Esophagus (tissue), 2 donors: ENCODE measurements at regions not wholly inside any gene's neighbourhood (a gene's known extent, or its start where the extent isn't known, plus 50 kb on each side); places are given as distances from the start of the nearest gene placed in this dataset.
"Not testable (repeated sequence)": the region's sequence is repeated elsewhere in the genome, so short reads cannot be mapped to it uniquely, and the experiment has no call there.

ENCODE experiments used
- H3K27ac ChIP-seq, 2 donors: one replicate each; pipeline ENCODE4 v1.5.1; 2013; ENCODE audit warnings: low read depth in 2 of 2, mild to moderate bottlenecking in 2 of 2, inconsistent platforms in 1 of 2, low read length in 1 of 2, moderate library complexity in 1 of 2
- H3K27me3 ChIP-seq, 2 donors: one replicate each; pipeline ENCODE4 v1.6.1; 2013; ENCODE audit warnings: low read length in 2 of 2, control low read depth in 1 of 2, mild to moderate bottlenecking in 1 of 2; ENCODE audit not compliant: insufficient read depth in 2 of 2, control insufficient read depth in 1 of 2
- H3K36me3 ChIP-seq, 2 donors: one replicate each; pipeline ENCODE4 v1.6.1; 2013; ENCODE audit warnings: low read length in 1 of 2; ENCODE audit not compliant: control insufficient read depth in 2 of 2, insufficient read depth in 2 of 2
- H3K4me1 ChIP-seq, 2 donors: one replicate each; pipeline ENCODE4 v1.6.1; 2013; ENCODE audit warnings: low read length in 1 of 2; ENCODE audit not compliant: control insufficient read depth in 2 of 2, insufficient read depth in 2 of 2
- H3K4me3 ChIP-seq, 2 donors: one replicate each; pipeline ENCODE4 v1.5.1; 2013; ENCODE audit warnings: low read length in 2 of 2, mild to moderate bottlenecking in 2 of 2, low read depth in 1 of 2, moderate library complexity in 1 of 2
- H3K9me3 ChIP-seq, 2 donors: one replicate each; pipeline ENCODE4 v1.6.1; 2013; ENCODE audit warnings: mild to moderate bottlenecking in 2 of 2, low read depth in 1 of 2, low read length in 1 of 2, moderate library complexity in 1 of 2; ENCODE audit not compliant: control insufficient read depth in 2 of 2, insufficient read depth in 1 of 2
- WGBS, 2 donors: extraction: QIAGEN DNeasy Blood & Tissue Kit; methylation state at CpG; one replicate each; pipeline ENCODE4 v1.1.7; 2013; 5-methylcytosine and 5-hydroxymethylcytosine counted together
- donor health status: healthy with polysubstance abuse.
- donor health status: Bipolar disorder and iron deficiency.

GRCh38 chr13:39818953-39819352 lies 163.5 kb downstream of the COG6 start:
- H3K27me3 ChIP-seq, result no peaks in the 10 kb centered on the region
- H3K27ac ChIP-seq, result no peak overlapping the region
- no peaks in the 10 kb centered on the region for H3K9me3 ChIP-seq
- H3K4me3 ChIP-seq, result no peak overlapping the region
- WGBS, 2 donors, result 66 to 69% methylated on average over 5 of the region's 5 CpGs
- no peaks in the 10 kb centered on the region for H3K36me3 ChIP-seq
- no peaks in the 10 kb centered on the region for H3K4me1 ChIP-seq

GRCh38 chr13:39820606-39821005 lies 165.1 kb downstream of the COG6 start:
- Histone ChIP-seq H3K27me3 (peaks cover 0 to 2% of the 10 kb centered on the region in 2 donors), H3K4me3 (no peak overlapping the region), H3K4me1 (no peaks in the 10 kb centered on the region), H3K27ac (no peak overlapping the region), H3K9me3 (no peaks in the 10 kb centered on the region), H3K36me3 (no peaks in the 10 kb centered on the region)
- WGBS, 2 donors, result 86 to 93% methylated on average over 2 of the region's 2 CpGs

- H3K27ac ChIP-seq, result no peak overlapping the region
- no peaks in the 10 kb centered on the region for H3K4me1 ChIP-seq
- 96 to 98% methylated on average over 1 of the region's 1 CpG for WGBS, 2 donors
- peaks cover 0 to 2% of the 10 kb centered on the region in 2 donors for H3K27me3 ChIP-seq
- no peaks in the 10 kb centered on the region for H3K9me3 ChIP-seq
- H3K36me3 ChIP-seq, result no peaks in the 10 kb centered on the region
- no peak overlapping the region for H3K4me3 ChIP-seq
These were observed 166.5 kb downstream of the COG6 start for GRCh38 chr13:39821977-39822376.

DNA sequence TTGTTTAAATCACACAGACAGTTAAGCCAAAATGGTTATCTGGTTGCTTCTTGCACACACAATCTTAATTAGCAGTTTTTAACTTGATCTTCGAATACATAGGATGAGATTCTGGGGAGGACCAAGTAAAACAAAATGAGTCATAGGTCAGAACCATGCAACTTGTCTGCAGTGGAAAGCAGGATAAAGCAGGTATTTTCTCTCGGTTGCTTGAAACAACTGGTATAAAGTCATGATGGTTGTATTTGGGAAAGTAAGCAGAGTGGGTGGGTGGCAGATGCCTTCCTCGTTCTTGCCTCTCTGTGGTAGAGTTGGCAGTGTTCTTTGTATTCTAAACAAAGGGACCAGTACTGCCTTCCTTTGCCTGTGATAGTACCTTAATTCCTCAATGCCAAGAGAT lies 167.0 kb downstream of the COG6 start:
- no peak overlapping the region for H3K27ac ChIP-seq
- H3K9me3 ChIP-seq, result no peaks in the 10 kb centered on the region
- H3K36me3 ChIP-seq, result no peaks in the 10 kb centered on the region
- peaks cover 0 to 2% of the 10 kb centered on the region in 2 donors for H3K27me3 ChIP-seq
- H3K4me1 ChIP-seq, result no peaks in the 10 kb centered on the region
- no peak overlapping the region for H3K4me3 ChIP-seq
- WGBS, 2 donors, result 66 to 70% methylated on average over 3 of the region's 3 CpGs

- H3K27ac ChIP-seq, result no peak overlapping the region
- H3K4me1 ChIP-seq, result no peaks in the 10 kb centered on the region
- 84 to 87% methylated on average over 6 of the region's 6 CpGs for WGBS, 2 donors
- no peak overlapping the region for H3K4me3 ChIP-seq
- H3K9me3 ChIP-seq, result no peaks in the 10 kb centered on the region
- peaks cover 0 to 2% of the 10 kb centered on the region in 2 donors for H3K27me3 ChIP-seq
- H3K36me3 ChIP-seq, result no peaks in the 10 kb centered on the region
These were observed 167.7 kb downstream of the COG6 start for GRCh38 chr13:39823063-39823713.

- Histone ChIP-seq H3K9me3 (no peaks in the 10 kb centered on the region), H3K4me3 (no peak overlapping the region), H3K36me3 (no peaks in the 10 kb centered on the region), H3K4me1 (no peaks in the 10 kb centered on the region), H3K27ac (no peak overlapping the region), H3K27me3 (peaks cover 0 to 2% of the 10 kb centered on the region in 2 donors)
- WGBS, 2 donors, result 88 to 90% methylated on average over 6 of the region's 6 CpGs
These were observed 170.4 kb downstream of the COG6 start for GRCh38 chr13:39825886-39826285.

DNA sequence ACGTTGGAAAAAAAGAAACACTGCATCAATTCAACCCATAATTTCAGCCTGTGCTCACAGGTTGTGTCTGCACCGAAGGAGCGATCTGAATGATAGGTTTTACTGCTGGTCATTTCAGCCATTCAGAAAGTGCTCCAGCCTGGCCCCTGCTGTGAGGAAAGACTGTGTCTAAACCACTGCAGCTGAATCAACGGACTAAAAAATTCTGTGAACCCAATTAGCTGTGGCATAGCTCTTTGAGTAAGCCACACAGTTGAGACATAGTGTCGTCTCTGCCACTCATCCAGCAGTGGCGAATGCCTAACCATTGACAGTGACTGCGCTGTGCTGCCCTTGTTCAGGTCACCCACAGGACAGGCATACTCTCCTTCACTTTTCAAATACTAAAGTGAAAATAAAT lies 179.8 kb downstream of the COG6 start:
- H3K36me3 ChIP-seq, result no peaks in the 10 kb centered on the region
- H3K4me1 ChIP-seq, result no peaks in the 10 kb centered on the region
- WGBS, 2 donors, result 74 to 75% methylated on average over 7 of the region's 7 CpGs
- no peak overlapping the region for H3K27ac ChIP-seq
- H3K9me3 ChIP-seq, result no peaks in the 10 kb centered on the region
- H3K27me3 ChIP-seq, result no peaks in the 10 kb centered on the region
- H3K4me3 ChIP-seq, result no peak overlapping the region

DNA sequence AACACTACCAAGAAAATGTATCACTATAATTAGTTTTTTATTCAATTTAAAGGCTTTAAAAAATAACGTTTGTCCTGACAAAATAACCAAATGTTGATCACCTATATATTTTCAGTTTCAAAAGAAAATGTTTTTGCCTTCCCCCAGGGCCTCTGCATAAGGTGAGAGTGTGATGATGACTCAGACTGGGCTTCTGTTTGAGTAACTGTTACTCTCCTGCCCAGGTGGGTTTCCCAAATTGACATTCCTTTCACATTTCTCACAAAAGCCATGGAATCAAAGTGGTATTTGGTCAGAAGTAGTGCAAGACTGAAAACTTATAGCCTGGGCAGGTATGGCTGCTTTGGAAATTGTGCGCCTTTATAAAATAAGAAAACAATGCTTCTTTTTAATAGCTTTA lies 180.6 kb downstream of the COG6 start:
- WGBS, 2 donors, result 55 to 67% methylated on average over 2 of the region's 2 CpGs
- Histone ChIP-seq H3K36me3 (no peaks in the 10 kb centered on the region), H3K9me3 (no peaks in the 10 kb centered on the region), H3K27me3 (no peaks in the 10 kb centered on the region), H3K4me1 (no peaks in the 10 kb centered on the region), H3K4me3 (no peak overlapping the region), H3K27ac (no peak overlapping the region)

DNA sequence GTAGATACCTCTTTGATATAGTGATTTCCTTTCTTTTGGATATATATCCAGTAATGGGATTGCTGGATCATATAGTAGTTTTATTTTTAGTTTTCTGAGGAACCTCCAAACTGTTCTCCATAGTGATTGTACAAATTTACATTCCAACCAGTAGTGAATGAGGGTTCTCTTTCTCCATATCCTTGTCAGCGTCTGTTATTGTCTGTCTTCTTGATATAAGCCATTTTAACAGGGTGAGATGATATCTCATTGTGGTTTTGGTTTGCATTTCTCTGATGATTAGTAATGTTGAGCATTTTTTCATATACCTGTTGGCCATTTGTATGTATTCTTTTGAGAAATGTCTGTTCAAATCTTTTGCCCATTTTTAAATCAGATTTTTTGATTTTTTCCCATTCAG lies 182.4 kb downstream of the COG6 start:
- not testable (repeated sequence) for H3K4me3 ChIP-seq, H3K9me3 ChIP-seq, H3K4me1 ChIP-seq, H3K27ac ChIP-seq, H3K36me3 ChIP-seq, H3K27me3 ChIP-seq
- WGBS, 2 donors, result 77 to 93% methylated on average over 1 of the region's 1 CpG

GRCh38 chr13:39840201-39840600 lies 184.7 kb downstream of the COG6 start:
- Histone ChIP-seq H3K9me3 (no peaks in the 10 kb centered on the region), H3K27ac (no peak overlapping the region), H3K4me1 (no peaks in the 10 kb centered on the region), H3K27me3 (no peaks in the 10 kb centered on the region), H3K4me3 (no peak overlapping the region), H3K36me3 (no peaks in the 10 kb centered on the region)
- WGBS, 2 donors, result 80 to 81% methylated on average over 3 of the region's 3 CpGs
